Fibroblast of mammary gland (primary cell): ENCODE measurements at regions not wholly inside any gene's neighbourhood (a gene's known extent, or its start where the extent isn't known, plus 50 kb on each side); places are given as distances from the start of the nearest gene placed in this dataset.
A peak's percentile ranks its signal among the peaks of the same experiment; 100 is the strongest.

ENCODE experiments used
- DNase-seq: peaks from one replicate; pipeline ENCODE4 v3.0.0-alpha.2; 2010; ENCODE audit warnings: low read depth
- H3K4me3 ChIP-seq: 2 replicates; pipeline ENCODE4 v1.5.1; 2011; ENCODE audit warnings: low read depth, mild to moderate bottlenecking, low read length, moderate library complexity; ENCODE audit not compliant: control insufficient read depth
- CTCF ChIP-seq: conservative IDR thresholded peaks from 2 replicates; pipeline ENCODE4 v1.5.1; 2011; ENCODE audit warnings: low read depth, low read length, inconsistent platforms; ENCODE audit not compliant: control insufficient read depth, insufficient read depth

DNA sequence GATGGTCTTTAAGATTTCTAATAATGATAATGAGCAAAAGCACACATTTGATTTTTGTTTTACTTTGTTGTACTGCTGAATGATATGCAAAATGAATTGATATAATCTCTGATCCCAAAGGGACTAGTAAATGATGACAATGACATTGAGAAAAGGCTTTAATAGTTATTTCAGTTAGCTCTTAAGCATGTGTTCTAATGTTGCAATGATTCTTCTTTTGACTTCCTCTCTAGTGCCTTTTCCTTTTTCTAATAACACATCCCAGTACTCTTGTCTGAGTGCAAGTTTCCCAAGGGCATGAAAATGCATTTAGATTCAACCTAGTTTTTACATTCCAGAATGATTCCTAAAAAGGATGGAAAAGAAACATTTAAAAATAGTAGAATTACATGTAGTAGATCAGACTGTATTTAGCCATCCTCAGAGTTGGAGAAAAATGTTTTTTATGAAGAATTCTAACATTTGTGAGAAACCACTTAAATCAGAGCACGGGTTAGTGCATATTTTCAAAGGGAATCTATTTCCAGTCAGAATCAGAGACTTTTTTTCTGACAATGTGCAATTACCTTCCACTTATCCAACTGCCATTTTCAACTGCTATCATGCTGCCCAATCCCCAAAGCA is 508.8 kb downstream of the C4orf33 start:
- no peak overlapping the region for H3K4me3 ChIP-seq
- DNase-seq = no peak
- TF ChIP-seq CTCF = no peak

GRCh38 chr4:129614611-129615010 is 518.7 kb downstream of the C4orf33 start:
- H3K4me3 ChIP-seq = no peak overlapping the region
- no peak for DNase-seq
- TF ChIP-seq CTCF = no peak

GRCh38 chr4:129622566-129622965 is 526.6 kb downstream of the C4orf33 start:
- TF ChIP-seq CTCF = no peak
- H3K4me3 ChIP-seq = no peak overlapping the region
- DNase-seq = no peak

- H3K4me3 ChIP-seq = no peak overlapping the region
- TF ChIP-seq CTCF = no peak
- DNase-seq = no peak
Observed at GRCh38 chr4:129623233-129623875, 527.4 kb downstream of the C4orf33 start.

GRCh38 chr4:129641179-129641578 is 545.2 kb downstream of the C4orf33 start:
- peak; percentile 60 for DNase-seq
- no peak overlapping the region for H3K4me3 ChIP-seq
- peak; percentile 72 for TF ChIP-seq CTCF

DNA sequence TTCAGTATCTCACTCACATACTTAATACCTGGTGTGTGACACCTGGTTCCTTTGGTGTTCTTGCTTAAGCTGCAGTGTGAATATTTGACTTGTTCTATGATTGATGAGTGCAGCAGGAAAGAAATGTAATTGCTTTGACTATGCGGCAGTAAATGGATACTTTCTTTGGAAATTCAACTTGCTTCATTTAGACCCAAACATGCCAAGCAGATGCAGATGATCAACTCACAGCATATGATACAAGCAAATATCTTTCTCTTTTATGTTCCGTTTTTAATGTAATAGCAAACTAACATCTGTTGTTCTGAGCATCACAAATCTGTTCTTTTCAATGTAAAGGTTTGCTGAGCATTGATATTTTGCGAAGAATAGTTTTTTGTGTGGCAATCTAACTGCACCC is 549.5 kb downstream of the C4orf33 start:
- DNase-seq = no peak
- no peak for TF ChIP-seq CTCF
- H3K4me3 ChIP-seq = no peak overlapping the region
